ENCODE measurements at regions not wholly inside any gene's neighbourhood (a gene's known extent, or its start where the extent isn't known, plus 50 kb on each side); places are given as distances from the start of the nearest gene placed in this dataset.

- no CpG with 5 or more reads among the region's 3 CpGs for WGBS, 2 experiments (ENCODE audit: extremely low coverage in 2 of 2, insufficient read length in 1 of 2)
- Histone ChIP-seq H3K9me1 (ENCODE audit: insufficient read depth, low read length) (no peaks in the 10 kb centered on the region), H2AK9ac (replicated peaks; ENCODE audit: low read depth, low read length, poor library complexity) (no peak overlapping the region), H4K5ac (ENCODE audit: low read depth, low read length) (no peak overlapping the region), H3K4ac (ENCODE audit: low read depth, low read length) (no peak overlapping the region), H3K9me3 (ENCODE audit: control insufficient read depth, insufficient read depth, low read length) (peaks cover 10% of the 10 kb centered on the region), H2BK5ac (ENCODE audit: low read depth, low read length, poor library complexity, severe bottlenecking) (no peak overlapping the region), H3K4me1 (ENCODE audit: control insufficient read depth, insufficient read depth, low read length) (no peaks in the 10 kb centered on the region), H2BK20ac (ENCODE audit: low read depth, low read length) (no peak overlapping the region), H3K18ac (ENCODE audit: low read depth, low read length) (no peak overlapping the region), H3K4me3 (ENCODE audit: insufficient read depth, low read depth, low read length) (no peak overlapping the region), H3K9ac (ENCODE audit: low read depth, low read length) (no peak overlapping the region), H2BK15ac (ENCODE audit: low read depth, low read length) (no peak overlapping the region), H4K20me1 (ENCODE audit: insufficient read depth, low read length) (no peaks in the 10 kb centered on the region), H3K4me2 (ENCODE audit: low read depth, low read length) (no peak overlapping the region), H3K14ac (replicated peaks; ENCODE audit: low read depth, low read length) (no peak overlapping the region), H3K23ac (ENCODE audit: low read depth, low read length) (no peak overlapping the region), H4K91ac (ENCODE audit: insufficient read depth, low read depth, low read length) (no peak overlapping the region), H2AFZ (replicated peaks; ENCODE audit: low read length, poor library complexity) (no peak overlapping the region), H2AK5ac (ENCODE audit: low read depth, low read length) (no peak overlapping the region), H3K36me3 (ENCODE audit: control insufficient read depth, insufficient read depth, low read length) (no peaks in the 10 kb centered on the region), H4K8ac (ENCODE audit: low read depth in 2 of 2, low read length in 2 of 2) (no peak overlapping the region), H3K56ac (ENCODE audit: extremely low read depth, insufficient read depth, low read length) (no peak overlapping the region), H3K27me3 (ENCODE audit: control insufficient read depth, insufficient read depth, low read length) (no peaks in the 10 kb centered on the region), H3K27ac (ENCODE audit: insufficient read depth, low read length) (no peak overlapping the region), H3K79me1 (ENCODE audit: low read depth in 1 of 2, low read length in 2 of 2) (no peaks in the 10 kb centered on the region), H2BK120ac (ENCODE audit: low read depth, low read length) (no peak overlapping the region)
- ATAC-seq (ENCODE audit: low read depth) (no peak), DNase-seq (no peak)
- BruUV-seq (replicated peaks), result no TSS peak
- ChIA-PET POLR2A (ENCODE audit: unreplicated experiment) (no interaction called here), CTCF (no interaction called here)
- in situ Hi-C loops (cut with MboI; ENCODE audit: low sequenced_read_pairs), result no loop called here
- intact Hi-C loops (cut with micrococcal nuclease), result no loop called here
- TF ChIP-seq RCOR1 (IDR thresholded peaks at IDR 0.05; ENCODE audit: insufficient replicate concordance, low read length) (no peak), ELK1 (IDR thresholded peaks at IDR 0.05; ENCODE audit: borderline replicate concordance, low read depth, low read length) (no peak), RAD21 (IDR thresholded peaks at IDR 0.05; ENCODE audit: low read length) (no peak), BHLHE40 (IDR thresholded peaks at IDR 0.05; ENCODE audit: low read depth, low read length) (no peak), MXI1 (IDR thresholded peaks at IDR 0.05; ENCODE audit: borderline replicate concordance, low read depth, low read length) (no peak), NFE2L2 (IDR thresholded peaks at IDR 0.05; ENCODE audit: low read depth, low read length) (no peak), SMC3 (IDR thresholded peaks at IDR 0.05; ENCODE audit: low read depth, low read length) (no peak), MAZ (IDR thresholded peaks at IDR 0.05; ENCODE audit: borderline replicate concordance, low read depth, low read length) (no peak), POLR2A (IDR thresholded peaks at IDR 0.05; ENCODE audit: low read depth, low read length) (no peak), CTCF (conservative IDR thresholded peaks at IDR 0.05; ENCODE audit: low read depth, low read length) (no peak), RFX5 (IDR thresholded peaks at IDR 0.05; ENCODE audit: low read depth, low read length) (no peak)
- dilution Hi-C loops (cut with HindIII; ENCODE audit: low sequenced_read_pairs, unreplicated experiment), result no loop called here
Observed at GRCh38 chr10:106271237-106271636, 893.3 kb downstream of the SORCS1 start.
